A204.1 (cell line): ENCODE measurements at regions not wholly inside any gene's neighbourhood (a gene's known extent, or its start where the extent isn't known, plus 50 kb on each side); places are given as distances from the start of the nearest gene placed in this dataset.

ENCODE experiments used
- FAIRE-seq: peaks from 2 replicates; lab custom pipeline; 2012; peaks lifted over from hg19 to GRCh38; lab: Jason Lieb, UNC

DNA sequence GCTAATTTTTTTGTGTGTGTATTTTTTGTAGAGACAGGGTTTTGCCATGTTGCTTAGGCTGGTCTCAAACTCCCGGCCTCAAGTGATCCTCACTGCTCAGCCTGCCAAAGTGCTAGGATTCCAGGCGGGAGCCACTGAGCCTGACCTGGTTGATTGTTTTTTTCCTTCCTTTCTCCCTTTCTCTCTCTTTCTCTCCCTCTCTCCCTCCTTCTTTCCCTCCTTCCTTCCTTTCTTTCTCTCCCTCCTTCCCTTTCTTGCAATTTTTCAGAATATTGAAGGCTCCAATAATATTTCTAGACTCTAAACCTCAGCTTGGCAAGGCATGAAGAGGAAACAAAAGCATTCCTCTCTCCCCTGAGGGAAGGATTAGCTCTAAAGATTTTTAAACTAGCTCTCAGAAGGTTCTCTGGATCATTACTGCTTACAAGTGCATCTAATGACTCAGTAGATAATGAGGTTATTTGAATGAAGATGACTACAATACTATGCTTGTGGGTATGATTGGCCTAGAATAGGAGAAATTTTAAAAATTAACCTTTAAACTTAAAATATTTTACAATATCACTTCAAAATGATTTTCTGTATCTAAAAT is 68.5 kb upstream of the GADD45A start:
- FAIRE-seq: no peak

GRCh38 chr1:67618285-67619018 is 66.5 kb upstream of the GADD45A start:
- no peak for FAIRE-seq

- no peak for FAIRE-seq
These were observed 65.9 kb upstream of the GADD45A start for GRCh38 chr1:67619080-67619479.

- no peak for FAIRE-seq
These were observed 61.1 kb upstream of the GADD45A start for GRCh38 chr1:67623906-67624305.

- no peak for FAIRE-seq
These were observed 60.3 kb upstream of the GADD45A start for GRCh38 chr1:67624680-67625079.

- FAIRE-seq: no peak
These were observed 58.7 kb upstream of the GADD45A start for GRCh38 chr1:67626090-67626860.

GRCh38 chr1:67626861-67627235 is 58.2 kb upstream of the GADD45A start:
- no peak for FAIRE-seq

DNA sequence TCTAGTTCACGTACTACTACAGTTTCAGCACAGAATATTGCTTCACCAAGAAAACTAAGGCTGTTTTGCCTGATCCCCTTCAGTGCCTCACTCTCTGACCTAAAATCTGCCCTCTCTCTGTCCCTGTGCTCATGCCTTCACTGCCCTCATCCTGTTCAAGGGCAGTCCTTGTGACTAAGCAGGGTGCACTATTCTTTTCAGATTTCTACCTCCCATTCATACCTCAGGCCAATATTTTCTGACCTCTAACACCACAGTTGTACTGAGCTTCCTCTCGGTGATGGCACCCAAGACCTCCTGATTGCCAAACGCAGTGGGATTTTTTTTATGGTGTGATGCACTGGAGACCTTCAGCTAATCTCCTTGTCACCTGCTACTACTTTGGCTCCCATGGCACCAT is 57.7 kb upstream of the GADD45A start:
- FAIRE-seq: no peak

GRCh38 chr1:67627906-67628305 is 57.1 kb upstream of the GADD45A start:
- FAIRE-seq: no peak

DNA sequence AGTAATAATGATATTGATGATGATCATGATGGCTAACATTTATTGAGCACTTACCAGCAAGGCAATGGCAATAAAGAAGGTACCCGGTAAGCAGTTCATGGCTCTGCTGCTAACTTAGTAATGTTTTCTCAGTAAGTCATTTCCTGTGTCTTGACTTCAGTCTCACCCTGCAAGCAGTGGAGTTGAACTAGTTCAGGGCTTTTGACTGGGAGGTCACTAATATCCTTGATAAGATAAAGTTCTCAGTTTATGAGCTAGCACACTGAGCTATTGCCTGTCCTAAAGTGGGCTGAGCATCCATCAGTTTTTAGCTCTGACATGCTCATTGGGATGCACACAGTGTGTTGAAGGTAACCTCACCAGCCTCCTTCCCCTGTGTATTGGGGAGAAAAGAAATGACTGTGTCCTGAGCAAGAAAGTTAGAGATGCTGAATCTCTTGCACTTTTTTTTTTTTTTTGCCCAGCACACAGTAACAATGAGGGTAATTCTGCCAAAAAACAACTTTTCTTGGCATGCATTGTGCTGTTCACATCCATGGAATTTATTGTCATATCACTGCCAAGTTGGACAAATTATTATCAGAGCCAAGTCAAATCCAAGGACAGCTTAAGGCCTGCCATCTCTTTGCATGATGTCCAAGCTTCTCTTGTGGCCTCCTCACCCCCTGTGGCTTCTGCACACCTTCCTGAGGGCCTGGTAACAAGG is 55.5 kb upstream of the GADD45A start:
- no peak for FAIRE-seq

DNA sequence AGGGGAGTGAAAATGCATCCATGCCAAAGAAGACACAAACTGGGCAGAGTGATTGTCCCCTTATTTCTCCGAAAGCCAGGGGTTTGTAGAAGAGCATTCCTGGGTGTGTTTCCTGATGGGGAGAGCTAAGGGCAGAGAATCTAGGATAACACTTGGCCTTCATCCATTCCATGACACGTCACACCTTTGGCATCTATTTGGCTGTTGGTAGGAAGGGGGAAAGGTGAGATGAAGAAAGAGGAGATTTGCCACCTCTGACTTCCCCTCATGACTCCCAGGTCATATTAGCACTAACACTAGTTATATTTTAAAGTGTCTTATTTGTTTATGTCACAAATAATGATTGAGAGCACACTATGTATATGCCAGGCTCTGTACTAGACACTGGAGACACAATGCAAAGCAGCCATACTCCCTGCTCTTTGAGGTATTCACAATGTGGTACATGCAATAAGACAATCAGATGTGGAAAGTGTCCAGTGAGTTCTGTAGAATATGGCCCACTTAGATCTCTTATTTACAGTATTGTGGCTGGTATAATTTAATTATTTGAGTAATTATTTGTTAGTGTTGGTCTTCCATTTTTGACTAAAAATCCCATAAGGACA is 54.5 kb upstream of the GADD45A start:
- FAIRE-seq: no peak

DNA sequence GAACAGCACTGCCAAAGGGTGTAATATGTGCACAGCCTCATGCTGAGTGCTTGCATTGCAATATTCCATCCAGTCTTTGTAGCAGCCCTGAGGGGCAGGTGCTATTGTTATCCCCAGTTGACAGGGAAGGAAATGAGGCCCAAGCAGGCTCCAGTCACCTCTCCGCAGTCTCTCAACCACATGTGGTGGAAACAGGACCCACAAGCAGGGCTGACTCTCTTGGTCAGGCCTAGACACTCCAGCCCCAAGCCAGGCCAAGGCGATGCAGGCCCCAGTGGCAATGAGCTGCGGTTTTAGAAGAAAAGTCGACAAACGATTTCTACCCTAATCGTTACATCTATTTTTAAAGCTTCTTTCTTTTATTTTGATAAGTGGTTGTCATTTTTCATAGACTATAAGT is 52.6 kb upstream of the GADD45A start:
- FAIRE-seq: no peak

DNA sequence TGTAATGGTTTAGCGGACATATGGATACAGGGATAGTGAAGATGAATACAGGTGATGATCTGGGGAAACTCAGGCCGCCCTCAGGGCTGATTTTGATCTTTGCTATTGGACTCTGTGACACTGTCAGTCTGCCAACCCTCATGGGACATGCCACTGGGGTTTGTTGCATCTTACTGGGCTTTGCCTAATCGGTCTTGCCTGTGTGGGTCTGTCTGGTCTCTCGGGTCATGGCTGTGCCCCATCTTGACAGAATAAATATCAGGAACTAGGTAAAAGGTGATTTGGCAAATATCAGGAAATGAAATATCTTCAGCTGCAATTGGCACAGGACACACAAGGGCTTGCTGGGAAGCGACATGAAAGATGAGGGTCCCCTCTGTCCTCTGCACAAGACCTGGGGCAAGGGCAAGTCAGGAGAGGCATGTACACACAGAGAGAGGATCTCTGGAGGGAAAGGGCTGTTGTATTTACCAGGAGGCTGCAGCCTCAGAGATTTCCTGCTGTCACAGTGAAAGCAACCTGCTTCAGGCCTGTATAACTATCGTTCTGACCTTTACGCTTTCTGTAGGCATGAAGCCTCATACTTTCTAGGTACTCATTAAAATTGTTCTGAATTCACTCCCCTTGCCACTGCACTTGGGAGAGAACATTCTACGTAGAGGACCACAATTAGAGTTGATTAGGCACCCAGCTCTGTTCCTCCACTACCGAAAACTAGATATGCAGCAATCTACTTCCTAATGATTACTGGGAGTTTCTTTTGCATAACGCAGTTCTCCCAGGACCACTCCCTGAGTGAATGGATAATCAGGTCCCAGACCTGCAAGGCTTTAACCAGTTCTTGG is 52.0 kb upstream of the GADD45A start:
- no peak for FAIRE-seq

DNA sequence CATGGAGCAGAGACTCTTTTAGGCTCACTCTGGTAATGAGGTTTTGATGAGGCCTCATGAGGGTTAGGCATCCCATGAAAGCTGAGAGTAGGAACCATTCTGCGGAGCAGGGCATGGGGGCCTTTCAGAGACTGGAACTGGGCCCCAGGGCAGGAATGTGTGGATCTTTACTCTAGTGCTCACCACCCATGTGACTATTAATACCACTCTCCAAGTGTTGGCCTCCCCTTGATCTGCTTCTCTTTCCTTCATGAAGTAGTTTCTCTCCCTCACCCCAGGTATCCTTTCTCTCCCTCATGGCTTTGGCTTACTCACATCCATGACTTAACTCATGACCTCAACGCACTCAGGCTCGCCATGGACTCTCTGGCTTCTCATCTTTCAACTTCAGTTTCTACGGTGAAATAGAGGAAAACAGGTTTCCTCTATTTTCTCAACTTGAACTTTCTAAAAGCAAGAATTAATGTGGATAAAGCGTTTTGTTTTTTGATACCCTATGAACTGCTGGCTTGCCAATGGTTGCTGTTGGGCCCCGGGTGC is 50.5 kb upstream of the GADD45A start:
- no peak for FAIRE-seq

- FAIRE-seq: no peak
These were observed 49.8 kb upstream of the GADD45A start for GRCh38 chr1:67635055-67635809.
